Activated CD4-positive, alpha-beta memory T cell treated with anti-CD3 and anti-CD28 coated beads, Interleukin-2, amount 10 ng/mL, durations not matched to agents 7 days and 5 days (primary cell): ENCODE measurements at regions not wholly inside any gene's neighbourhood (a gene's known extent, or its start where the extent isn't known, plus 50 kb on each side); places are given as distances from the start of the nearest gene placed in this dataset.

Experiments
- CTCF ChIA-PET: fragments of 350-600 bp; sonication (Branson Sonifier 250); formaldehyde crosslinking; loops from one replicate; lab custom pipeline; 2021; ENCODE audit warnings: antibody characterized with exemption, inconsistent platforms; lab: Charles Lee
- POLR2A ChIA-PET: fragments of 350-600 bp; sonication (Branson Sonifier 250); formaldehyde crosslinking; loops from one replicate; lab custom pipeline; 2021; ENCODE audit warnings: antibody characterized with exemption; lab: Charles Lee
- DNase-seq: peaks from one replicate; pipeline ENCODE4 v3.0.0-alpha.2; 2020
- H3K27ac Mint-ChIP-seq: one replicate; pipeline ENCODE4 v1.8.0; 2021; ENCODE audit warnings: mild to moderate bottlenecking, mixed read lengths
- H3K27me3 Mint-ChIP-seq: one replicate; pipeline ENCODE4 v1.8.0; 2021; ENCODE audit warnings: mixed read lengths
- H3K36me3 Mint-ChIP-seq: one replicate; pipeline ENCODE4 v1.8.0; 2021; ENCODE audit warnings: low read depth, mixed read lengths
- H3K4me1 Mint-ChIP-seq: one replicate; pipeline ENCODE4 v1.8.0; 2021; ENCODE audit warnings: mixed read lengths
- H3K4me3 Mint-ChIP-seq: one replicate; pipeline ENCODE4 v1.8.0; 2021; ENCODE audit warnings: mild to moderate bottlenecking, mixed read lengths
- H3K9me3 Mint-ChIP-seq: one replicate; pipeline ENCODE4 v1.8.0; 2021; ENCODE audit warnings: mixed read lengths

GRCh38 chr17:6313835-6314234, 121.1 kb downstream of the AIPL1 start:
- Mint-ChIP-seq H3K4me1 (no peaks in the 10 kb centered on the region), H3K27me3 (peaks cover 4% of the 10 kb centered on the region), H3K4me3 (no peak overlapping the region), H3K9me3 (no peaks in the 10 kb centered on the region), H3K27ac (no peak overlapping the region), H3K36me3 (no peaks in the 10 kb centered on the region)
- ChIA-PET POLR2A (no interaction called here), CTCF (no interaction called here)
- no peak for DNase-seq

DNA sequence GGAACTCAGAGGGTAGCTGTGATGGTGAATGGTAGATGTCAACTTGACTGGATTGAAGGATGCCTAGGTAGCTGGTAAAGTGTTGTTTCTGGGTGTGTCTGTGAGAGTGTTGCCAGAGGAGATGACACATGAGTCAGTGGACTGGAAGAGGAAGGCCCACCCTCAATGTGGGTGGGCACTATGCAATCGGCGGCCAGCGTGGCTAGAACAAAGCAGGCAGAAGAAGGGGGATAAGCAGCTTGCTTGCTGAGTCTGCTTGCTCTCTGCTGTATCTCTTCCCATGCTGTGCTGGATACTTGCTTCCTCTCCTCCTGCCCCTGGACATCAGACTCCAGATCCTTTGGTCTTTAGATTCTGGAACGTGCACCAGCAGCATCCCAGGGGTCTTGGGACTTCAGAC, 128.1 kb downstream of the AIPL1 start:
- no peaks in the 10 kb centered on the region for H3K9me3 Mint-ChIP-seq
- no peaks in the 10 kb centered on the region for H3K36me3 Mint-ChIP-seq
- H3K4me3 Mint-ChIP-seq = no peak overlapping the region
- no peak for DNase-seq
- no peaks in the 10 kb centered on the region for H3K4me1 Mint-ChIP-seq
- peaks cover 2% of the 10 kb centered on the region for H3K27me3 Mint-ChIP-seq
- CTCF ChIA-PET = no interaction called here
- POLR2A ChIA-PET = no interaction called here
- no peak overlapping the region for H3K27ac Mint-ChIP-seq

DNA sequence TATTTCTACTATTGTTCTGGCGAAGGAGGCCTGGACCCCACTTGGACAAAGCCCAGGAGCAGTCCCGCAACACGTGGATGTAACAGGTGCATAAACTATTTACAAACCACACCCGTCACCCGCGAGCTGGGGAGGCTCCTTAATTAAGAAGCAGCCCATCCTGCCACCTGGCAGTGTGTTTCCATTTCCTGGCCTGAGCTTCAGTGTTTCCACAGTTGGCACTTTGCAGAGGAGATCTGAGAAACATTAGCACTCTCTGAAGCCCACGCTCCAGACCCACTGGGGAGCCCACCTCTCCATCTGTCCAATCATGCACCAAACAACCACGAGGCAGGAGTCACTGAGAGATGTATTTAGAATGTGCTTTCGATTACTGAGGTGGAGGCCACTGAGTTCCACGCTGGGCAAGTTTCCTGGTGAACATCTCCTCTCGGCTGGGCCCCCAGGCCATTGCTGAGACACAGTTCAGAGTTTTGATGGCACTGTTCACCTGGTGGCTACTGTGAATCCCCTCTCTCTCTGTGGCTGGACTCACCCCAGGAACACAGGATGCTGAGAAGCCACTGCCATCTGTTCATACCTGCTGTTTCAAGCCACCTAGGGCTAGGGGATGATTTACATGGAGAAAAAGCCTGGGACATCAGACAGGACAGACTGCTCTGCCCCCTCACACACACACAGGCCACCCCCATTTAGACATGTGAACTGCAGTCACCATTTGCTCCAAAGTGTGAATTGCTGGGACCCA, 129.1 kb downstream of the AIPL1 start:
- ChIA-PET CTCF (no interaction called here), POLR2A (no interaction called here)
- Mint-ChIP-seq H3K27ac (no peak overlapping the region), H3K4me1 (no peaks in the 10 kb centered on the region), H3K9me3 (no peaks in the 10 kb centered on the region), H3K4me3 (no peak overlapping the region), H3K27me3 (peaks cover 2% of the 10 kb centered on the region), H3K36me3 (no peaks in the 10 kb centered on the region)
- no peak for DNase-seq

GRCh38 chr17:6304894-6305612, 129.9 kb downstream of the AIPL1 start:
- DNase-seq = no peak
- Mint-ChIP-seq H3K9me3 (no peaks in the 10 kb centered on the region), H3K36me3 (no peaks in the 10 kb centered on the region), H3K4me1 (no peaks in the 10 kb centered on the region), H3K27me3 (peaks cover 2% of the 10 kb centered on the region), H3K4me3 (no peak overlapping the region), H3K27ac (no peak overlapping the region)
- POLR2A ChIA-PET = no interaction called here
- CTCF ChIA-PET = no interaction called here

DNA sequence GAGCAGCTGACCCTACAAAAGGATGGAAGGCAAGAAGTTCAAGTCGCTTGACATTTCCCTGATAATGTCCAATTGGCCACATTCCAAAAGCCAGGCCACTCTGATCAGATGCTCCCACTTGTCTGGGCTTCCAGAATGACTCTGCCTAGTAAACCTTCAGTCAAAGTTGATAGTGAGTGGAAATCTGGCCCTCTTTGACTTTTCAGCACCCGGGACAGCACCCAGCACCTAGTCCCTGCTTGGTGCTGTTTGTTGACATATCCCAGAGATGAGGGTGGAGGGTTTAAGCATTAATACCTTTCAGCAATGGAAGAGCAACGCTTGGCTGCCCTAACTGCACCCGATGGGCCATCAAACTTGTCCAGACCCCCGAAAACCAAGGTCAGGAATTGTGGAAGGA, 131.3 kb downstream of the AIPL1 start:
- Mint-ChIP-seq H3K4me1 (no peaks in the 10 kb centered on the region), H3K4me3 (no peak overlapping the region), H3K27me3 (peaks cover 2% of the 10 kb centered on the region), H3K36me3 (no peaks in the 10 kb centered on the region), H3K9me3 (no peaks in the 10 kb centered on the region), H3K27ac (no peak overlapping the region)
- DNase-seq = peak; percentile 28
- ChIA-PET CTCF (no interaction called here), POLR2A (no interaction called here)

DNA sequence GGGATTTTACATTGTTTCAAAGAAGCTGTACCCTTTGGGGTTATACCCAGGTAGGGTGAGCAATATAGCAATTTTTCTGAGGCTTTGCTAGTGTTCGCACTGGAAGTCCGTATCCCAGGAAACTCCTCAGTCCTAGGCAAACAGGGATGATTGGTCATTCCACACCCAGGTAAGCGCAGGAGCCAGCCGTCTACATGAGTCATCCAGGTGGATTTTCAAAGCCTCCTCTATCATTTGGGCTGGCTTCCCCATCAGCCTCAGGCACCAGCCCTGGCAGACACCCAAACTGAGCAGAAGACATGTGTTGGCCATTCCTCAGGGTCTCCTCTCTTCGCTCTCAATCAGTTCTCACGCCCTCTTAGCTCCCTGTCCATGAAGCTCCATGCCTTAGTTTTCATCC, 135.6 kb downstream of the AIPL1 start:
- ChIA-PET CTCF (no interaction called here), POLR2A (no interaction called here)
- Mint-ChIP-seq H3K4me3 (no peak overlapping the region), H3K27me3 (peaks cover 3% of the 10 kb centered on the region), H3K36me3 (no peaks in the 10 kb centered on the region), H3K9me3 (no peaks in the 10 kb centered on the region), H3K4me1 (no peaks in the 10 kb centered on the region), H3K27ac (no peak overlapping the region)
- no peak for DNase-seq

- CTCF ChIA-PET = no interaction called here
- Mint-ChIP-seq H3K27ac (no peak overlapping the region), H3K9me3 (no peaks in the 10 kb centered on the region), H3K4me3 (no peak overlapping the region), H3K36me3 (no peaks in the 10 kb centered on the region), H3K4me1 (no peaks in the 10 kb centered on the region), H3K27me3 (peaks cover 6% of the 10 kb centered on the region)
- no peak for DNase-seq
- POLR2A ChIA-PET = no interaction called here
These were observed 137.0 kb downstream of the AIPL1 start for GRCh38 chr17:6297960-6298359.

DNA sequence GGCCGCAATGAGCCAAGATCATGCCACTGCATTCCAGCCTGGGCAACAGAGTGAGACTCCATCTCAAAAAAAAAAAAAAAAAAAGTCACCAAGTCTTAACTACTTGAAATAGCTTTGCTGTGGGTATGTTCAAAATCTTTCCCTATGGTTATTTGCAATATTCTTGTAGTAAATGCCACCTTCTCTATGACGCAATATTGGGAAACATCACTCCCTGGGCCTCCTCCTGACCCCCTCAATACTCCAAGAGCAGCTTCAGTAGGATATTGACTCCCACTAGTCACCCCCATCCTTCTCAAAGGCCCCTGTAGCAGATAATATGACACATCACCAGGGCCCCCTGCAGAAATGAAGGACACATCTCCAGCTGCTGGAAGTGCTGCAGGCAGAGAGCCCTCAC, 137.8 kb downstream of the AIPL1 start:
- POLR2A ChIA-PET = no interaction called here
- H3K36me3 Mint-ChIP-seq = no peaks in the 10 kb centered on the region
- H3K4me1 Mint-ChIP-seq = no peaks in the 10 kb centered on the region
- H3K27ac Mint-ChIP-seq = no peak overlapping the region
- CTCF ChIA-PET = no interaction called here
- H3K9me3 Mint-ChIP-seq = no peaks in the 10 kb centered on the region
- H3K27me3 Mint-ChIP-seq = peaks cover 6% of the 10 kb centered on the region
- no peak for DNase-seq
- no peak overlapping the region for H3K4me3 Mint-ChIP-seq

DNA sequence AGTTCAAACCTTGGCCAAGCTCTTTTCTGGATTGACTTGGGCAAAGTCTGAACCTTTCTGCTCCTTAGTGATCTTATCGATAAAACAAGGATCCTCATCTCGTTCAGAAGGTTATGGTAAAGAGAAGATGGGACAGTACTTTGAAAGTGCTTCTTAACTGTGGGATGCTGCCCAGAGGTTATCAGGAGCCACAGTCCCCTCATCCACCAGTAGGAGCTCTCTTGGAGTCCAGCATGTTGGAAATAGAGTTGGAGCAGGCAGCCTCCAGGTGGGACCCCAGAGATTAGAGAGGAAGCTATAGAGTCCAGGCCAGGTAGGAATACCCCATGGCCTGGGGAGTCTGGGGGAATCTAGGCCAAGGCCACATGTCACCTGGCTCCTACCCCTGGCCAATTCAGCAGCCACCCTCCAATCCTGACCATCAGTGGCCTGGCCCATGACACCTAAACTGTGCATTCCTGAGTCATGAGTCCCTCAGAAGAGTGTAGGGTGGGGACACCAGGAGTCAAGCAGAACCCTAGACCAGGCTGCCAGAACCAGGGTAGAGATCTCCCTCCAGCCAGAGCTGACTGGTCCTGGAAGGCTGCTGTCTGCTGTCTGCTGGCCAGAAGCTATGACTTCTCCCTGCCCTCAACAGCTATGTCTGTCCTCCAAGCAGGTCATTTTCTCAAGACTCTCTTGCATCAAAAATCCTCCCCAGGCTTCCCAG, 144.3 kb downstream of the AIPL1 start:
- CTCF ChIA-PET = no interaction called here

GRCh38 chr17:6286233-6286632, 148.7 kb downstream of the AIPL1 start:
- H3K27ac Mint-ChIP-seq = no peak overlapping the region
- CTCF ChIA-PET = interaction anchor here (0.7 to 1.2 kb wide), 3 partner anchors 126 to 217 kb away, joined by 3 read pairs; no protein-coding TSS in a partner anchor
- no peaks in the 10 kb centered on the region for H3K9me3 Mint-ChIP-seq
- H3K27me3 Mint-ChIP-seq = peaks cover 3% of the 10 kb centered on the region
- DNase-seq = no peak
- no peaks in the 10 kb centered on the region for H3K4me1 Mint-ChIP-seq
- H3K4me3 Mint-ChIP-seq = no peak overlapping the region
- no peaks in the 10 kb centered on the region for H3K36me3 Mint-ChIP-seq
- POLR2A ChIA-PET = no interaction called here

More for the DNA sequence above, 144.3 kb downstream of the AIPL1 start:
- DNase-seq = no peak
- Mint-ChIP-seq H3K27me3 (peaks cover 4% of the 10 kb centered on the region), H3K4me1 (no peaks in the 10 kb centered on the region), H3K4me3 (no peak overlapping the region), H3K36me3 (no peaks in the 10 kb centered on the region), H3K27ac (no peak overlapping the region), H3K9me3 (no peaks in the 10 kb centered on the region)
- POLR2A ChIA-PET = no interaction called here

DNA sequence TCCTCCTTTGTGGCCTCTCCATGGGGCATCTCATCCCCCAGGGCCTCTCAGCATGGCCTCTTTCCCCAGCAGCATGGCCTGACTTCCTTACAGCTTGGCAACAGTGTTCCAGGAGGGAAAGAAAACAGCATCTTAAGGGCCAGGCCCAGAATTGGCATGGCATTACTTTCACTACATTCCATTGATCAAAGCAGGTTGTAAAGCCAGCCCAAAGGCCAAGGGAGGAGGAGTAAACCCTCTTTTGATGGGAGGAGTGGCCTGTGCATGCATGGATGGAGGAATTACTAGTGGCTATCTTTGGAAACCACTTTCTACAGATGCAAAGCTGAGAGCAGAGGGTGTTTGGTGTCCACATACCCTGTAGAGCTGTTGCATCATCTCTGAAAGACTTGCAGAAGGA, 149.4 kb downstream of the AIPL1 start:
- no peaks in the 10 kb centered on the region for H3K36me3 Mint-ChIP-seq
- ChIA-PET CTCF (no interaction called here), POLR2A (no interaction called here)
- H3K27me3 Mint-ChIP-seq = peaks cover 3% of the 10 kb centered on the region
- no peak overlapping the region for H3K27ac Mint-ChIP-seq
- no peaks in the 10 kb centered on the region for H3K4me1 Mint-ChIP-seq
- H3K9me3 Mint-ChIP-seq = no peaks in the 10 kb centered on the region
- no peak overlapping the region for H3K4me3 Mint-ChIP-seq
- no peak for DNase-seq

GRCh38 chr17:6279659-6280058, 155.3 kb downstream of the AIPL1 start:
- CTCF ChIA-PET = no interaction called here
- Mint-ChIP-seq H3K36me3 (no peaks in the 10 kb centered on the region), H3K27ac (no peak overlapping the region)

DNA sequence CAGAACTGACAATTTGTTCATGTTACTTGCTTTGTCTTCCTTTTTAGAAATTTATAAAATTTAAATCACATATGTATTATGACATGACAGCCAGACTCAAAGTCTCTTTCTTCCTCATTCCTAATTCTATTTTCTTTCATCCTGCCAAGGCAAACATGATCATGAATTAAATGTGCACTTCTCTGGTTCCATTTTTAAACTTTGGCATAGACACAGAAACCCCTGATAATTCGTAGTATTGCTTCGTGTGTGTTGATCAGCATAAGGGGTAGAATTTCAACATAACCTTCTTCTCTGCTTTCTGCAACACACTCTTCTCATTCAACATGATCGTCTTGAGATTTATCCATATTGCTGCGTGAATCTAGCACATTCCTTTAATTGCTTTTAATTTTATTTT, 156.5 kb downstream of the AIPL1 start:
- CTCF ChIA-PET = no interaction called here
- DNase-seq = no peak
- no peaks in the 10 kb centered on the region for H3K4me1 Mint-ChIP-seq
- no peaks in the 10 kb centered on the region for H3K36me3 Mint-ChIP-seq
- H3K27ac Mint-ChIP-seq = no peak overlapping the region
- no peak overlapping the region for H3K4me3 Mint-ChIP-seq
- POLR2A ChIA-PET = no interaction called here
- peaks cover 11% of the 10 kb centered on the region for H3K27me3 Mint-ChIP-seq
- H3K9me3 Mint-ChIP-seq = no peaks in the 10 kb centered on the region

More at GRCh38 chr17:6279659-6280058, 155.3 kb downstream of the AIPL1 start:
- no peak overlapping the region for H3K4me3 Mint-ChIP-seq
- POLR2A ChIA-PET = no interaction called here
- H3K9me3 Mint-ChIP-seq = no peaks in the 10 kb centered on the region
- no peaks in the 10 kb centered on the region for H3K4me1 Mint-ChIP-seq
- DNase-seq = no peak
- peaks cover 11% of the 10 kb centered on the region for H3K27me3 Mint-ChIP-seq
